Astrocyte (in vitro differentiated cells and primary cell): ENCODE measurements at regions not wholly inside any gene's neighbourhood (a gene's known extent, or its start where the extent isn't known, plus 50 kb on each side); places are given as distances from the start of the nearest gene placed in this dataset.

Experiments
- DNase-seq: peaks from one replicate; pipeline ENCODE4 v3.0.0-alpha.2; 2010; ENCODE audit warnings: low read depth
- FAIRE-seq: peaks from 2 replicates; lab custom pipeline; 2011; peaks lifted over from hg19 to GRCh38; lab: Jason Lieb, UNC
- H2AFZ ChIP-seq: 2 replicates; pipeline ENCODE4 v1.6.0; 2012; ENCODE audit warnings: low read depth, low read length, inconsistent platforms
- H3K27ac ChIP-seq: 2 replicates; pipeline ENCODE4 v1.5.1; 2011; ENCODE audit warnings: low read depth, low read length, inconsistent platforms
- H3K27me3 ChIP-seq: 2 replicates; pipeline ENCODE4 v1.6.0; 2011; ENCODE audit warnings: low read length, inconsistent platforms; ENCODE audit not compliant: insufficient read depth
- H3K36me3 ChIP-seq: 2 replicates; pipeline ENCODE4 v1.5.1; 2011; ENCODE audit warnings: low read length, inconsistent platforms; ENCODE audit not compliant: insufficient read depth
- H3K4me1 ChIP-seq: 2 replicates; pipeline ENCODE4 v1.5.1; 2011; ENCODE audit warnings: low read length, inconsistent platforms; ENCODE audit not compliant: insufficient read depth
- H3K4me2 ChIP-seq: 2 replicates; pipeline ENCODE4 v1.6.0; 2012; ENCODE audit warnings: low read length, inconsistent platforms
- H3K4me3 ChIP-seq: 2 replicates; pipeline ENCODE4 v1.5.1; 2011; ENCODE audit warnings: low read depth, mild to moderate bottlenecking, low read length, inconsistent platforms; ENCODE audit not compliant: insufficient read depth
- H3K79me2 ChIP-seq: 2 replicates; pipeline ENCODE4 v1.6.0; 2012; ENCODE audit warnings: mild to moderate bottlenecking, low read length, inconsistent platforms; ENCODE audit not compliant: insufficient read depth
- H3K9ac ChIP-seq: 2 replicates; pipeline ENCODE4 v1.6.0; 2012; ENCODE audit warnings: mild to moderate bottlenecking, low read length, inconsistent platforms
- H3K9me3 ChIP-seq: 2 replicates; pipeline ENCODE4 v1.5.1; 2012; ENCODE audit warnings: low read depth, mild to moderate bottlenecking, low read length, inconsistent platforms; ENCODE audit not compliant: insufficient read depth
- H4K20me1 ChIP-seq: 2 replicates; pipeline ENCODE4 v1.6.0; 2012; ENCODE audit warnings: low read length, inconsistent platforms; ENCODE audit not compliant: insufficient read depth
- H3K27ac Mint-ChIP-seq: one replicate; pipeline ENCODE4 v1.8.0; 2021; ENCODE audit warnings: mild to moderate bottlenecking, mixed read lengths; ENCODE audit not compliant: unreplicated experiment
- H3K27me3 Mint-ChIP-seq: one replicate; pipeline ENCODE4 v1.8.0; 2021; ENCODE audit warnings: low read depth, mixed read lengths; ENCODE audit not compliant: unreplicated experiment
- H3K36me3 Mint-ChIP-seq: one replicate; pipeline ENCODE4 v1.8.0; 2021; ENCODE audit warnings: low read depth, mixed read lengths; ENCODE audit not compliant: unreplicated experiment
- H3K4me1 Mint-ChIP-seq: one replicate; pipeline ENCODE4 v1.8.0; 2021; ENCODE audit warnings: low read depth, mixed read lengths; ENCODE audit not compliant: unreplicated experiment
- H3K4me3 Mint-ChIP-seq: one replicate; pipeline ENCODE4 v1.8.0; 2021; ENCODE audit warnings: mild to moderate bottlenecking, moderate library complexity, mixed read lengths; ENCODE audit not compliant: unreplicated experiment
- H3K9me3 Mint-ChIP-seq: one replicate; pipeline ENCODE4 v1.8.0; 2021; ENCODE audit warnings: mild to moderate bottlenecking, mixed read lengths; ENCODE audit not compliant: unreplicated experiment
- EZH2 ChIP-seq: IDR thresholded peaks from 2 replicates; pipeline ENCODE4 v1.6.1; 2012; ENCODE audit warnings: mild to moderate bottlenecking, low read length, inconsistent platforms; ENCODE audit not compliant: insufficient read depth
- TF ChIP-seq, protein P1 (sequence below): IDR thresholded peaks from 2 replicates; pipeline ENCODE4 v1.5.1; 2011; ENCODE audit warnings: low read depth, mild to moderate bottlenecking, inconsistent platforms, low read length, moderate library complexity; ENCODE audit not compliant: insufficient read depth

DNA sequence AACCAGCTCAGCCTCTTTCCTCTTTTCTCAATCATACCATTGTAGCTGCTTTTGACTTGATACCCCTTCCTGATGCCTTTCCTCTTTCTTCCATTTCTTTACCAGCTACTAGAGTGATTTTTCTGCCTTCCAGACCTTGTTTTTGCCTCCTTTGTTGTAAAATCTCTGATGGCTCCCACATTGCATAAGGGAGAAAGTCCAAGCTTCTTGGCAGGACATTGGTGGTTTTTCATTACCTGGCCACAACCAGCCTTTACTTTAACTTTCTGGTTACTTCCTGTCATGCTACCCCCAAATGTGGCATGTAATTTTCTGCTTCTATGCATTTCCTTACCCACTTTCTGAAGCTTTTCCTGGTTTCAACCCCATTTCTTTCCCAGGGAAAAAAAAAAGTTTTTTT lies 452.5 kb downstream of the TMEM38B start:
- no peaks in the 10 kb centered on the region for H3K4me1 Mint-ChIP-seq
- no peaks in the 10 kb centered on the region for H3K36me3 Mint-ChIP-seq
- H3K27me3 ChIP-seq: no peaks in the 10 kb centered on the region
- TF ChIP-seq, protein P1, sequence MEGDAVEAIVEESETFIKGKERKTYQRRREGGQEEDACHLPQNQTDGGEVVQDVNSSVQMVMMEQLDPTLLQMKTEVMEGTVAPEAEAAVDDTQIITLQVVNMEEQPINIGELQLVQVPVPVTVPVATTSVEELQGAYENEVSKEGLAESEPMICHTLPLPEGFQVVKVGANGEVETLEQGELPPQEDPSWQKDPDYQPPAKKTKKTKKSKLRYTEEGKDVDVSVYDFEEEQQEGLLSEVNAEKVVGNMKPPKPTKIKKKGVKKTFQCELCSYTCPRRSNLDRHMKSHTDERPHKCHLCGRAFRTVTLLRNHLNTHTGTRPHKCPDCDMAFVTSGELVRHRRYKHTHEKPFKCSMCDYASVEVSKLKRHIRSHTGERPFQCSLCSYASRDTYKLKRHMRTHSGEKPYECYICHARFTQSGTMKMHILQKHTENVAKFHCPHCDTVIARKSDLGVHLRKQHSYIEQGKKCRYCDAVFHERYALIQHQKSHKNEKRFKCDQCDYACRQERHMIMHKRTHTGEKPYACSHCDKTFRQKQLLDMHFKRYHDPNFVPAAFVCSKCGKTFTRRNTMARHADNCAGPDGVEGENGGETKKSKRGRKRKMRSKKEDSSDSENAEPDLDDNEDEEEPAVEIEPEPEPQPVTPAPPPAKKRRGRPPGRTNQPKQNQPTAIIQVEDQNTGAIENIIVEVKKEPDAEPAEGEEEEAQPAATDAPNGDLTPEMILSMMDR: no peak
- no peak for TF ChIP-seq EZH2
- H3K9me3 Mint-ChIP-seq: peaks cover 3% of the 10 kb centered on the region
- DNase-seq (no peak), FAIRE-seq (no peak)
- no peak overlapping the region for H3K4me3 Mint-ChIP-seq
- H3K27me3 Mint-ChIP-seq: no peaks in the 10 kb centered on the region
- H3K4me3 ChIP-seq: no peak overlapping the region
- H3K9me3 ChIP-seq: no peaks in the 10 kb centered on the region
- H3K36me3 ChIP-seq: no peaks in the 10 kb centered on the region
- no peak overlapping the region for H3K27ac ChIP-seq
- H3K27ac Mint-ChIP-seq: no peak overlapping the region
- H3K4me2 ChIP-seq: no peak overlapping the region
- H3K4me1 ChIP-seq: no peaks in the 10 kb centered on the region
- no peak overlapping the region for H3K9ac ChIP-seq
- H3K79me2 ChIP-seq: no peaks in the 10 kb centered on the region
- H2AFZ ChIP-seq: no peak overlapping the region
- no peaks in the 10 kb centered on the region for H4K20me1 ChIP-seq

DNA sequence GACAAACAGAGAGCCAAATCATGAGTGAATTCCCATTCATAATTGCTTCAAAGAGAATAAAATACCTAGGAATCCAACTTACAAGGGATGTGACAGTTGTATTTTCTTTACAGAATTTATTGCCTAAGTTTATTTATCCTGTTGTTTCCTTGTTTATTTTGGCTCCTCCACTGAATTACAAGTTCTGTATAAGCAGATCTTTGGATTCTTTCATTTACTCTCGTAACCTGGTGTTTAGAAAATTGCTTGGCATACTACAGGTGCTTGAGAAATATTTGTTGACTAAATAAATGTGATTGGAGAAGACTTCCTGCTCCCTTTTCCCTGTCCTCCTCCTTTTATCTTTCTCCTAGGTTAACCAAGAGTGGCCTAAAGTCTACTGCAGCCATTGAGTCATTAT lies 455.6 kb downstream of the TMEM38B start:
- Histone ChIP-seq H3K4me3 (no peak overlapping the region), H3K9ac (no peak overlapping the region), H3K27ac (no peak overlapping the region), H2AFZ (no peak overlapping the region), H3K4me2 (no peak overlapping the region), H3K4me1 (no peaks in the 10 kb centered on the region), H3K79me2 (no peaks in the 10 kb centered on the region), H4K20me1 (no peaks in the 10 kb centered on the region), H3K36me3 (no peaks in the 10 kb centered on the region), H3K27me3 (no peaks in the 10 kb centered on the region), H3K9me3 (no peaks in the 10 kb centered on the region)
- no peaks in the 10 kb centered on the region for H3K4me1 Mint-ChIP-seq
- no peak for DNase-seq
- no peaks in the 10 kb centered on the region for H3K36me3 Mint-ChIP-seq
- TF ChIP-seq, protein P1: no peak
- no peak for TF ChIP-seq EZH2
- FAIRE-seq: no peak
- H3K4me3 Mint-ChIP-seq: no peak overlapping the region
- H3K27ac Mint-ChIP-seq: no peak overlapping the region
- no peaks in the 10 kb centered on the region for H3K27me3 Mint-ChIP-seq
- H3K9me3 Mint-ChIP-seq: peaks cover 3% of the 10 kb centered on the region

DNA sequence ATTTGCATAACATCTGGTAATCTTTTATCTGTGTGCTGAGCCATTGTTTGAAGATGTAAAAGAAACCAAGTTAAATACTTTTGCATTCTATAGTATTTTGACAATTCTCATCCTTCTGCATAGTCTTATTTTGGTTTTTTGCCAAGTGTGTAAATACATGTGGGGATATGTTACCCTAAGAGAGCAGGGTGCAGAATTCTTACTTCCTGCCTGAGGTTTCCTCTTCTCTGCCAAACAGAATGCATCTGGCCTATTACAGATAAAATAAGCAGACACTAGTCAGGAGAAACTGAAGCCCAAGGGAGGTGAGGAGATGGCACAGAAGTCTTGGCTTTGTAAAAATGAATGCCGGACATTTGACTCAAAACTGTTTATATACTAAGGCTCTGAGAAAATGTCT lies 462.1 kb downstream of the TMEM38B start:
- no peaks in the 10 kb centered on the region for H3K4me1 ChIP-seq
- DNase-seq (no peak), FAIRE-seq (no peak)
- no peak overlapping the region for H3K4me3 ChIP-seq
- no peak overlapping the region for H3K9ac ChIP-seq
- H3K9me3 Mint-ChIP-seq: no peaks in the 10 kb centered on the region
- no peaks in the 10 kb centered on the region for H3K79me2 ChIP-seq
- no peak overlapping the region for H3K27ac ChIP-seq
- no peaks in the 10 kb centered on the region for H3K36me3 Mint-ChIP-seq
- no peak overlapping the region for H3K27ac Mint-ChIP-seq
- H3K36me3 ChIP-seq: no peaks in the 10 kb centered on the region
- no peak overlapping the region for H3K4me2 ChIP-seq
- H4K20me1 ChIP-seq: no peaks in the 10 kb centered on the region
- no peak for TF ChIP-seq EZH2
- TF ChIP-seq, protein P1: no peak
- H3K9me3 ChIP-seq: no peaks in the 10 kb centered on the region
- H2AFZ ChIP-seq: no peak overlapping the region
- no peaks in the 10 kb centered on the region for H3K4me1 Mint-ChIP-seq
- H3K4me3 Mint-ChIP-seq: no peak overlapping the region
- H3K27me3 Mint-ChIP-seq: peaks cover 2% of the 10 kb centered on the region
- H3K27me3 ChIP-seq: no peaks in the 10 kb centered on the region
